Amygdala (tissue), 56 donors: ENCODE measurements at regions not wholly inside any gene's neighbourhood (a gene's known extent, or its start where the extent isn't known, plus 50 kb on each side); places are given as distances from the start of the nearest gene placed in this dataset.
"Not testable (repeated sequence)": the region's sequence is repeated elsewhere in the genome, so short reads cannot be mapped to it uniquely, and the experiment has no call there.

Experiments used
- DNase-seq, 56 donors: peaks; one replicate each; lab custom pipeline; 2025; lab: John Stamatoyannopoulos, UW

DNA sequence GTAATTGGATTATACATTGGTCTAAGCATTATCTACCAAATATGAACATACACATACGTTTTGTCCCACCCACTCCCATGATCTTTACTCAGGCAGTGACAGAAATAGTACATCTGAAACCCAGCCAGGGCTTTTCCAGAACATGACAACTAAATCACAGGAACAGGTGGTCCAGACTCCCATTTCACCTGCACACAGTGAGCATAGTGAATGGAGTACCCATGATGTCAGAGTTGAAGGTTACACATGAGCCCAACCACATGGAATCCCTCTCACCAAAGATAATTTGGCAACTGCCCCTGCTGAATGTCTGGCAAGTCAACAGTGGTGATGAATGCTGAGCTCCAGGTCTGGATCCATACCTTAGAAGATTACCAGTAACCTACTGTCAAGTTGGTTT is 411.9 kb upstream of the LUZP2 start:
- DNase-seq: no peak

DNA sequence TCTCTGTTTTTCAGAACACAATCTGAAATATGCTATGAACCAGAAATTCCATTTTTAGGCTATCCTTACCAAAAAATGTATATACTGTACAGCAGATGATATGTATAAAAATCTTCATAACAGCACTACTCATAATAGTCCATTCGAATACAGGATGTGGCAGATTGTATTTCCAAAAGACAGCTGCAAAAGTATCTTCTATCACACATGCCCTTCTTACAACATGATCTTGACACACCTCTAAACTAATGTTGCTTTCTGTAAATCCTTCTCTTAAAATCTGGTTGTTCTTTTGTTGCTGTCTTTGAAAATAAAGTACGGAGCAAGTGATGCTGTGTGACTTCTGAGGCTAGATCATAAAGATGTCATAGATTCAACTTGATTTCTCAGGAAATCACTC is 409.9 kb upstream of the LUZP2 start:
- DNase-seq: no peak

DNA sequence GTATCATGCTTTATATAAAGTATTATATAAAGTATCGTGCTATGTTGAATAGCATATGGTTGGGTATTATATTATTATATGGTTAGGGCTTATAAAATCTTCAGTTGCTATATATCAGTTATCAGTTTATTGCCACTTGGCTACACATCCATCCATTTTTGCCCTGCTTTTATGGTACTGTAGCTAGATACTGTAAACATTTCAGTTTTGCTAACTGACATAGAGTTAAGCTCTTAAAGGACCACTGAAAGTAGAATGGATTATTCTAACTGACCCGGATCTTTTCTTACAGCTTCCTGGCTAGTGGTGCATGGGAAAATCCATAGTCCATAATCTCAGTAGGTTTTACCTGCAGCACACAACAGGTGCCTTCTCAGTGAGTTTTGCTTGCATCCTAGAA is 405.3 kb upstream of the LUZP2 start:
- DNase-seq: no peak

DNA sequence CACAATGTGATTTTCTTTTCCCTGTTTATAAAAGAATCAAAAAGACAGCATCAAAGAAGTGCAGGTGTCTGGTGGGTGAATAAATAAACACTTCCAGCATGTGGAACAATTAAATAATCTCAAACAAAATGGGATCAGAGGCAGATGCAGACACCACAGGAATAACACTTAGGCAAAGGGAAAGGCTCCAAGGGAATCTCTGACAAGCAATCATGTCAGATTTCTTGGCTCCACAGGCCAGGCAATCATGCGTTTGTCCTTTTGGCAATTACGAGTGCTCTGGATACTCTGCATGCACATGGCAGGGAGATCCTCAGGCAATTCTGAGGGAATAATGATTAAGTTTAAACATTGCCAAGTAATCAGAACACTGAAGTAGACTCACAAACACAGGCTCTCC is 403.5 kb upstream of the LUZP2 start:
- DNase-seq: no peak

DNA sequence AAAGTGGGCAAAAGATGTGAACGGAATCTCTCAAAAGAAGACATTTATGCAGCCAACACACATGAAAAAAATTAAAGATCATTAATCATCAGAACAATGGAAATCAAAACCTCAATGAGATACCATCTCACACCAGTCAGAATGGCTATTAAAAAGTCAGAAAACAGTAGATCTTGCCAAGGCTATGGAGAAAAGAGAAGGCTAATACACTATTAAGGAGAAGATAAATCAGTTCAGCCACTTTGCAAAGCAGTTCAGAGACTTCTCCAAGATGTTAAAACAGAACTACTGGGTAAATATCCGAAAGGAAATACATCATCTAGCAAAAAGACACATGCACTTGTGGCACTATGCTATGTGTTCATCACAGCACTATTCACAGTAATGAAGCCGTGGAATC is 388.2 kb upstream of the LUZP2 start:
- no peak for DNase-seq

DNA sequence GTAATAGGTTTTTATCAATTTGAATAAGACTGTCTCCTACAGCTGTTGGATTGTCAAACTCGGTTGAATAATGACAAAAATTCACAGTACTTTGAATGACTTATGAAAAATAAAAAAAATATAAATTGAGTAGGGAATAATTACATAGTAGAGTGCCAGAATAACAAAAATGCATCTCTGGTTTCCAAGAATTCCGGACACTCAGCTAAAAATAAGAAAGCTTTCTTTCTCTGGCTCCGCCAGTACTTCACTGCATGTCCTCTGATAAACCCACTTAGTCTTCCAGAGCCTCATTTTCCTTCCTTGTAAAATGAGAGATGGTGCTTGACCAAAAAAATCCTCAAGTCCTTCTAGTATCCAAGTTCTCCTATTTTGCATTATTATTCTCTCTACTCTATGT is 374.6 kb upstream of the LUZP2 start:
- DNase-seq: no peak

DNA sequence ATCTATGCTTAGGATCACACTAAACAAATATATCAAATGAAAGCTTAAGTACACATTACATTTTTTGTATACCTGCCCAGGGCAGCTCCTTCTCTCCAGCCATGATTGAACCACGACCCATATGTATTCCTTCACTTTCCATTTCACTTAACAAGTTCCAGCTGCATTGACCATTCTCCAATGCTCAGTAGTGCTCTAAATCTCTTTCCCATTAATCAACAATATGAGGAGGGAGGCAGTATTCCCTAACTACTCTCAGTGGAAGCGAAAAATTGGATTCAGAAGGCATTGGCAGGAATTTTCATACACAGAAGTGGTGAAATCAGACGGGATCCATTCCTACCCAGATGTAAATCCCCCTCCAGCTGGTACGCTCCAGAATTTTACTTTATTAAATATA is 372.0 kb upstream of the LUZP2 start:
- no peak for DNase-seq

DNA sequence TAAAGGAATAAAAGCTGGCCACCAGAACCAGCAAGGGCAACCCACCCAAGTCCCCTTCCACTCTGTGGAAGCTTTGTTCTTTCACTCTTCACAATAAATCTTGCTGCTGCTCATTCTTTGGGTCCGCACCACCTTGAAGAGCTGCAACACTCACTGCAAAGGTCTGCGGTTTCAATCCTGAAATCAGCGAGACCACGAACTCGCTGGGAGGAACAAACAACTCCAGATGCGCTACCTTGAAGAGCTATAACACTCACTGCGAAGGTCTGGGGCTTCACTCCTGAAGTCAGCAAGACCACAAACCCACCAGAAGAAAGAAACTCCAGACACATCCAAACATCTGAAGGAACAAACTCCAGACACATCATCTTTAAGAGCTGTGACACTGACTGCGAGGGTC is 365.2 kb upstream of the LUZP2 start:
- DNase-seq: no peak

DNA sequence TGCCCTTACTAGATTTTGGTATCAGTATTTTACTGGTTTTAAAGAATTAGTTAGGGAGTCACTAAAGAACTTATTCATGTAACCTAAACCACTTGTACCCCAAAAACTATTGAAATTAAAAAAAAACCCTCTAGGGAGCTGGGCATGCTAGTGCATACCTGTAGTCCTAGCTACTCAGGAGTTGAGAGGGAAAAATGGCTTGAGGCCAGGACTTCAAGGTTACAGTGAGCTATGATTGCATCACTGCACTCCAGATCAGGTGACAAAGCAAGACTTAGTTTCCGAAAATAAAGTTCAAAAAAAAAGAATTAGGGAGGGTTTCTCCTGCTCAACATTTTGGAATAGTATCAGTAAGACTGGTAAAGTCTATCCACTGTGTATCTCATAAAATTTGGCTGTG is 364.4 kb upstream of the LUZP2 start:
- DNase-seq: no peak

DNA sequence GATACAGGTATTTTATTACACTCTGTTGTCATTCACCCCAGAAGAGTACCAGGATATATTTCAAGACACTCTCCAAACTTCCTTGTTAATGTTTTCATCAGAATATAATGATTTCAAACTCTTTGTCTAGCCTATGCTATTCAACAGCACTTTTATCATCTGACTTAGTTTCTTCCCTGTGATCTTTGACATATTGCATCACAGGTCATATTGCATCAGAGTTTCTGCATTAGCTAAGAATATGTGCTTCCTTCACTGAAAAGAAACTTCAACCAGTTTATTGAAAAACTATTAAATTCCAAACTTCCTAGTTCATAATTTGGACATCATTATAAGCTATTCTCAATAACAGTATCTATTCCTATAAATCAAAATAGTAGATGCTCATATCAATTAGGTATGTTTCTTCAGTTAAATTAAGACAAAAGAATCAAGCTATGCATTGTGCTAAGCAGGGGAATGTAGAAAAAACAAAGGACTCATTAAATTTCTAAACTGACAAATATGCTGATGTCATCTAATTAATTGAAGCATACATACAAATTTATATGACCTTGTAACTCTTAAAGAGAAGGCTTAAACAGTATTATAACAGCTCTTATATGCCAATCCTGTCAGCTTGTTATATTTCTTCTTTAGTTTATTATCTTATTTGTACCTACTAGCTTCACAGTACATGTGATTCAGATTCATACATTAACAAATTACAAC is 361.8 kb upstream of the LUZP2 start:
- no peak for DNase-seq

DNA sequence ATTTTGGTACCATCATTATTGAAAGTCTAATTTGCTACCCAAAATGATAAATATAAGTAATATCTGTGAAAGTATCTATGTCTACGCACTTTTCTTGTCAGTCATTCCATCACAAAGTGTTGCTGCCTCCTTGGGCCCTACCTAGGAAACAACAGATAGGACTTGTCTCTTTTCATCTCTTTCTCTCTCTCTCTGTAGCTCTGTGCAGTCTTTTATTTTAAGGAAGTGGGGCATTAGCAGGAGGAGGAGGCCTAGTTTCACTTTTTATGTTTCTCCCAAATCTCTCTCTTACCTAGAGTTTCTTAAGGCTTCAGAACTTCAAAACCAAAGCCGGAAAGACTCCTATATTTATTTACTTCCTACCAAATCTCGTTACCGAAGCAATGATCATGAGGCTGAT is 354.8 kb upstream of the LUZP2 start:
- DNase-seq: no peak

DNA sequence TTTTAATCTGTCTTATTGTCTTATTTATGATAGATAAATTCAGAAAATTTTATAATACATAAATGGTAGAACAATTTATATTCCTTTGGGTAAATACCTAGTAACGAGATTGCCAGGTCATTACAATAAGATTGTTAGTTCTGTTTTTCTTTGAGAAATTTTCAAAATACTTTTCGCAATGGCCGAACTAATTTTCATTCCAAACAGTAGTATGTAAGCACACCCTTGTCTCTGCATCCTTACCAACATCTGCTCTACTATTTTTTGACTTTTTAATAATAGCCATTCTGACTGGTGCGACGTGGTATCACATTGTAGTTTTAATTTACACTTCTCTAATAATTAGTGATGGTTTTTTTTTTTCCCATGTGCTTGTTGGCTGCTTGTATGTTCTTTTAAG is 351.4 kb upstream of the LUZP2 start:
- no peak for DNase-seq

DNA sequence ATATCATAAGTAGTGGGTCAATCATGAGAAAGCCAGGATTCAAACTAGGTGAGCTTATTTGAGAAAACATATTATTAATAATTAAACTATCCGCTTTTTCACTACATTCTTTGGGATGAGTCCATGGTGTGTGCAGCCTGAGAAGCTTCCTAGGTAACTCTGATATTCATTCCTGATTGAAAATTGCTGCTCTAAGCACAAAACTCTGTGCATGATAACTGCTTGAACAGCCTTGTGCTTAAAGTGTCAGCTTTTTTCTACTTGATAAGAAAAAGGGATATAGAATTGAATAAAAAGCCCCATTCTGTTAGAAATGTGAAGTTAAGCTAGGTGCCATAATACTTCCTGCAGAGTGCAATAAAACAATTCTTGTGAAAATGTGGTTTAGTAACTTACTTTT is 343.5 kb upstream of the LUZP2 start:
- DNase-seq: no peak

DNA sequence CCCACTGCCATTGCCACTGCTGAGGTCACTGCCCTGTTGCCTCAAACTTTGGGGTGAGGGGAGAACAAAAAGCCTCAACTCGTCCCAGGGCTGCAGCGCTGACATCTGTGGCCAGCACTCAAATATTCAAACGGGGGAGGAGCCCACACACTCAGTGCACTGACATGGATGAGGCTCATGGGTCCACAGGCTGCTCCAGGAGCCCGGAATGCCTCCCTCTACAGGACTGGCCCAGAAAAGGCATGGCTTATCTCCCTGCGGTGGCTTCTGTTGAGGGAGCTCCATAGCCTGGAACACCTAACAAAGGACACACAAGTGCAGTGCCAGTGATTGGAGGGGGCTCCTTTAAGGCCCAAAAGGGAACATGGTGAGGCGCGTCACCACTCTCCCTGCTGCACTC is 341.1 kb upstream of the LUZP2 start:
- no peak for DNase-seq

DNA sequence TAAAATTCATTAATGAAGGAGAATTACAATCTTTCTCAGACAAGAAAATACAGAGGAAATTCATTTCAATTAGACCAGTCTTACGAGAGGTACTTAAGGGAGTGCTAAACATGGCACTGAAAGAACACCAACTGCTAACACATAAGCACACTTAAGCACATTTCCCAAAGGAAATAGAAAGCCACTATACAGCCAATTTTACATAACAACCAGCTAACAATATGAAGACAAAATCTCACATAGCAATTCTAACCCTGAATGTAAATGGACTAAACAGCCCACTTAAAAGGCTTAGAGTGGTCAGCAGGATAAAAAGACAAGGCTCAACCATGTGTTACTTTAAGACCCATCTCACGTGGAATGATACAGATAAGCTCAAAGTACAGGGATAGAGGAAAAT is 339.5 kb upstream of the LUZP2 start:
- no peak for DNase-seq

DNA sequence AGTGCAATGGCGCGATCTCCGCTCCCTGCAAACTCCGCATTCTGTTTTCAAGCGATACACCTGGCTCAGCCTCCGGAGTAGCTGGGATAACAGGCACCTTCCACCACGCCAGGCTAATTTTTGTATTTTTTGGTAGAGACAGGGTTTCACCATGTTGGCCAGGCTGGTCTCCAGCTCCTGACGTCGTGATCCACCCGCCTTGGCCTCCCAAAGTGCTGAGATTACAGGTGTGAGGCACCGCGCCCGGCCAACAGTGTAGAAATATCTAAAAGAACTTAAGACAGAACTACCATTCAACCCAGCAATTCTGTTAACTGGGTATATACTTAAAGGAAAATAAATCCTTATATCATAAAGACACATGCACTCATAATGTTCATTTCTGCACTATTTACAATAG is 335.3 kb upstream of the LUZP2 start:
- no peak for DNase-seq

DNA sequence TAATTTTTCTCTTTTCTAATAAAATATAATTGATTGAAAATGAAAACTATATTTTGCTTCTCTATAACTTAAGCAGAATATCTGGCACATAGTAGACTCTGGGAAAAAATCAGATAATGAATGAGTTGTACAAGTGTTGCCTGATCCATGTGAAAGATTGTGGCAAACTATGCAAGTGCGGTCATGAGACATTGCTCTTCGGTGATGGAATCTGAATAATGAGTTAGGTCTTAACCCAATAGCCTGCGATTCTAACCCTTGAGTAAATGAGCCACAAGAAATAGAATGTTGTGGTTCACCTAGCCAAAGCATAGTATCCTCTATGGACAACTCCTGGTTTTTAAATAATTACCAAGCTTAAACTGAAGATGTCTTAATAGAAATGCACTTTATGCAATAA is 333.7 kb upstream of the LUZP2 start:
- DNase-seq: no peak

DNA sequence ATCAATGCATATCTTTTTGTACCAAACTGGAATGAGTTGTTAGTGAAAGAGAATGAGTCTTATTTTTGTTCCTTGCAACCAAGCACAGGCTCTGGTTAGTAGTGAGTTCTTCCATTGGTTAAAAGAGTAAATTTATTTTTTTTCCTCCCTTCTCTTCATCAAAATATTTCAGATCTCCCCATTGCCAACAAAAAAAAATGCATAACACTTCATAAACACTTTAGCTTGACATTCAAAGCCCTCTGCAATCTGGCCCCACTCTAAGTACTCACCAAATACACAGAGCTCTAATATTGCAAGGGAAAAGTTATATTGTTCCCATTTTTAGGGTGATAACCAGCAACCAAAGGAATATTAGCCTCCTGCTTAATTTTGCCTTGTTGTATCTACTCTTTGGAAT is 333.0 kb upstream of the LUZP2 start:
- DNase-seq: no peak

DNA sequence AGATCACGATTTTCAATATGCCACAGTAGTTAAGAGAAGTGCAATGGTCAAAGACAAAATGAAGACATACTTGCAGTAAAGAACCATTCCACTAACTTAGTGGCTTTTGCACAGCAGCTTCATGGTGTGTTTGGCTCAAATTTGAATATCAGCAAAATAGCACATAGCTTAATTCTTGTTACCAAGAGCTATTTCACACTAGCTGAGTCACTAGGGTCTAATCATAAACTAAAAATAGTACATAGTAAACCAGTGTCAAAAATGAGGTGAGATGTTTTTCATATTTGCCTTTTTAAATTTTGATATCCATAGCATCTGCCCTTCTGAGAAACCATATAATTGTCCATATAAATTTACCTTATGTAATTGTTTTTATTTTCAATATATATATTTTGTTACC is 325.0 kb upstream of the LUZP2 start:
- DNase-seq: no peak

DNA sequence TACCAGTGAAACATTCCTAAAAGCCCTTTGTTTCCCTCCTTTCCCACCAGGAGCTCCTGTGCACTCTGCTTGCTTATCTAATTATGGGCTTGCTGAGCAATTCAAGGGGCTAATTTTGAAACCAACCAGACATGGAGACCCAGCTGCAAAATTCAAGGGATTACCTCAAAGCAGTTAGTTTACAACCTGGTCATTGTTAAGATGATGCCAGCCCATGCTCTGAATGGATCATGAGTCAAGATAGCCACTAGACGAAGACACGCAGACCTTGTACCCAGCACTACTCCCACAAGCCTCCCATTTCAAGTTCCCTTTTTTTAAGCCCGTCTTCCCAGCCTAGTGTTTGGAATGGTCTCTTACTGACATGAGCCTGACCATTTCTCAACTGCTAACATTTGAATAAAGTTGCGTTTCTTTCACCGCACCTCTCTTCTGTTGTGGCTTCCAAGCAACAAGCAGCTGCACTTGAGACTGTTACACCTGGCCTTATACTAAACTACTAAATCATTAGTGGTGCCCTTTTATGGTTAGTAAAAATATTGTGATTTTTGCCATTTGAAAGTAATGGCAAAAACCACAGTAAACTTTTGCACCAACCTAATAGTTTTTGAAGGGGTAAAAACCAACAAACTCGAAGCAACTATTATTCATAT is 315.3 kb upstream of the LUZP2 start:
- DNase-seq: no peak

DNA sequence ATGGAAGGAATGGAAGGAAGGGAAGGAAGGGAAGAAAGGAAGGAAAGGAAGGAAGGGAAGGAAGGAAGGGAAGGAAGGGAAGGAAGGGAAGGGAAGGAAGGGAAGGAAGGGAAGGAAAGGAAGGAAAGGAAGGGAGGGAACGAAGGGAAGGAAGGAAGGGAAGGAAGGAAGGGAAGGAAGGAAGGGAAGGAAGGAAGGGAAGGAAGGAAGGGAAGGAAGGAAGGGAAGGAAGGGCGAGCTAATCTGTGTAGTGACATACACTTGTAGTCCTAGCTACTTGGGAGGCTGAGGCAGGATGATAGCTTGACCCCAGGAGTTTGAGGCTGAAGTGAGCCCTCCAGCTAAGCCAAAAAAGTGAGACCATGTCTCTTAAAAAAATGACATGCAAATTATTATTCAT is 311.3 kb upstream of the LUZP2 start:
- DNase-seq: not testable (repeated sequence)

DNA sequence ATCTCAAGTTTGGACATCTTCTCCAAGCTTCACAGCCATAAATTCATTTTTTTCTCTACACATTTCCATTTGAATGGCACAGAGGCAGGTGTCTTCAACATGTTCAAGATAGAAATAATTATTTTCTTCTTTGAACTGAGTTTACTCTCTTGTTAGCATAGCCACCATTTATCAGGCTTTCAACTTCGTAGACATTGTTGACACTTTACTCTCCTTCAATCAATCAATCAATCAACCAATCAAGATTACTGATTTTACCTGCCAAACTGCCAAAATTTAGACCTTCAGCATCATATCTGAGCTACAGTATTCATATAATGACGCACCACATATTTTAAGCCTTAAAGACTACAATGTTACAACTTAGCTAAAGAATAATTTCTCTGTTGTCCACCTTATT is 300.1 kb upstream of the LUZP2 start:
- no peak for DNase-seq

DNA sequence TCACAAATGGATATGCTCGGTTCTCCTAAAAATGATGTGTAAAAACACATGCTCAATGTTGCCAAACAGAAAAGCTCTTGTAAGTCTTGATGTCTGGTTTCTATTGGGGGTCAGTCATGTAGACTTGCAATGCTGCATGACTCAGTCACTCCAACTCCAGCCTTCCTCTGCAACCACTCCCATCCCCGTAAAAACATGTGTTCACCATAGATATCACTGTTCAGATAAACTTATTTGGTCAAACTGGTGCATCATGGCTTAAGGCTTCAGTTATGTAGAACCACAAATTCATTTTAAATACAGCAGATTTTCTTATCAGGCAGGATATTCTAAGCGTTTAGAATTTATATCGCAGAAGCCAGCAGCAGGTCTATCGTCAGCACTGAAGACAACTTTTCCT is 298.4 kb upstream of the LUZP2 start:
- no peak for DNase-seq
